ENCODE measurements at regions not wholly inside any gene's neighbourhood (a gene's known extent, or its start where the extent isn't known, plus 50 kb on each side); places are given as distances from the start of the nearest gene placed in this dataset.
"Not testable (repeated sequence)": the region's sequence is repeated elsewhere in the genome, so short reads cannot be mapped to it uniquely, and the experiment has no call there.

- no peaks in the 10 kb centered on the region for H3K27me3 ChIP-seq (ENCODE audit: control insufficient read depth, insufficient read depth, low read length)
- peaks cover 6% of the 10 kb centered on the region; the same call in 1 of the 2 replicates for H3K9me3 ChIP-seq (ENCODE audit: control insufficient read depth, insufficient read depth, low read depth, low read length)
- H3K4me1 ChIP-seq (ENCODE audit: control insufficient read depth, insufficient read depth, low read length), result peaks cover 4% of the 10 kb centered on the region; the same call in 1 of the 2 replicates
- peak overlapping the region; percentile 76; the same call in 1 of the 2 replicates for H3K27ac ChIP-seq (ENCODE audit: low read length)
- intact Hi-C loops (cut with micrococcal nuclease; ENCODE audit: unreplicated experiment) (no loop called here), in situ Hi-C loops (cut with HindIII; ENCODE audit: low pct_unique_long_range_greater_than_20kb, low sequenced_read_pairs) (no loop called here)
- no peak for ATAC-seq
- DNase-seq (ENCODE audit: low read depth, low spot score), result no peak
- no peaks in the 10 kb centered on the region for H3K36me3 ChIP-seq (ENCODE audit: control insufficient read depth, insufficient read depth, low read length)
- TF ChIP-seq TCF7L2 (IDR thresholded peaks at IDR 0.05; ENCODE audit: low read depth, low read length) (no peak), REST (IDR thresholded peaks at IDR 0.05; ENCODE audit: insufficient read depth in 1 of 2, low read depth in 2 of 2, low read length in 1 of 2) (no peak), CTCF (IDR thresholded peaks at IDR 0.05) (no peak), POLR2AphosphoS5 (IDR thresholded peaks at IDR 0.05; ENCODE audit: low read depth, low read length) (no peak), SIN3A (IDR thresholded peaks at IDR 0.05; ENCODE audit: borderline replicate concordance, insufficient read depth, low read depth, low read length) (no peak)
- no TSS peak for BruUV-seq (replicated peaks)
- POLR2A ChIA-PET, result no interaction called here
- CTCF ChIA-PET, result no interaction called here
- H3K4me3 ChIP-seq (ENCODE audit: low read depth in 2 of 2, low read length in 2 of 2), result no peak overlapping the region
Observed at GRCh38 chr5:92835712-92836111, 745.3 kb downstream of the NR2F1-AS1 start.

- H3K27me3 ChIP-seq (ENCODE audit: control insufficient read depth, insufficient read depth, low read length); ATAC-seq; H3K4me3 ChIP-seq (ENCODE audit: low read depth in 2 of 2, low read length in 2 of 2); H3K27ac ChIP-seq (ENCODE audit: low read length); CTCF ChIA-PET; H3K9me3 ChIP-seq (ENCODE audit: control insufficient read depth, insufficient read depth, low read depth, low read length); DNase-seq (ENCODE audit: low read depth, low spot score); intact Hi-C loops (cut with micrococcal nuclease; ENCODE audit: unreplicated experiment); BruUV-seq (replicated peaks); in situ Hi-C loops (cut with HindIII; ENCODE audit: low pct_unique_long_range_greater_than_20kb, low sequenced_read_pairs); H3K4me1 ChIP-seq (ENCODE audit: control insufficient read depth, insufficient read depth, low read length); H3K36me3 ChIP-seq (ENCODE audit: control insufficient read depth, insufficient read depth, low read length); POLR2A ChIA-PET: not testable (repeated sequence)
Observed at GRCh38 chr5:92823551-92823950, 757.5 kb downstream of the NR2F1-AS1 start.

GRCh38 chr5:92822183-92822582, 758.8 kb downstream of the NR2F1-AS1 start:
- CTCF ChIA-PET, result no interaction called here

More at GRCh38 chr5:92822183-92822582, 758.8 kb downstream of the NR2F1-AS1 start:
- Histone ChIP-seq H3K36me3 (ENCODE audit: control insufficient read depth, insufficient read depth, low read length) (no peaks in the 10 kb centered on the region), H3K27ac (ENCODE audit: low read length) (peak overlapping the region; percentile 67; the same call in 1 of the 2 replicates), H3K9me3 (ENCODE audit: control insufficient read depth, insufficient read depth, low read depth, low read length) (0 out of 2 replicates have a peak, but pooled peaks cover 3% of the 10 kb centered on the region), H3K27me3 (ENCODE audit: control insufficient read depth, insufficient read depth, low read length) (no peaks in the 10 kb centered on the region), H3K4me3 (ENCODE audit: low read depth in 2 of 2, low read length in 2 of 2) (no peak overlapping the region), H3K4me1 (ENCODE audit: control insufficient read depth, insufficient read depth, low read length) (no peaks in the 10 kb centered on the region)
- no peak for TF ChIP-seq TCF7L2 (IDR thresholded peaks at IDR 0.05; ENCODE audit: low read depth, low read length)
- TF ChIP-seq REST (IDR thresholded peaks at IDR 0.05; ENCODE audit: insufficient read depth in 1 of 2, low read depth in 2 of 2, low read length in 1 of 2), result no peak
- no peak for TF ChIP-seq SIN3A (IDR thresholded peaks at IDR 0.05; ENCODE audit: borderline replicate concordance, insufficient read depth, low read depth, low read length)
- no peak for TF ChIP-seq POLR2AphosphoS5 (IDR thresholded peaks at IDR 0.05; ENCODE audit: low read depth, low read length)
- TF ChIP-seq CTCF (IDR thresholded peaks at IDR 0.05), result no peak
- ATAC-seq (no peak), DNase-seq (ENCODE audit: low read depth, low spot score) (no peak)
- in situ Hi-C loops (cut with HindIII; ENCODE audit: low pct_unique_long_range_greater_than_20kb, low sequenced_read_pairs) (no loop called here), intact Hi-C loops (cut with micrococcal nuclease; ENCODE audit: unreplicated experiment) (no loop called here)
- BruUV-seq (replicated peaks), result no TSS peak
- POLR2A ChIA-PET, result no interaction called here
